Neuronal stem cell (in vitro differentiated cells): ENCODE measurements at regions not wholly inside any gene's neighbourhood (a gene's known extent, or its start where the extent isn't known, plus 50 kb on each side); places are given as distances from the start of the nearest gene placed in this dataset.

Experiments
- DNase-seq: peaks from one replicate; pipeline ENCODE4 v3.0.0-alpha.2; 2013; ENCODE audit warnings: low spot score
- H2AFZ ChIP-seq: one replicate; pipeline ENCODE4 v1.6.1; 2013; ENCODE audit warnings: mild to moderate bottlenecking, low read length, inconsistent platforms
- H2AK5ac ChIP-seq: 2 replicates; pipeline ENCODE4 v1.6.1; 2013; ENCODE audit warnings: low read depth, mild to moderate bottlenecking, inconsistent platforms, low read length, moderate library complexity, mixed read lengths
- H2BK120ac ChIP-seq: 2 replicates; pipeline ENCODE4 v1.6.1; 2013; ENCODE audit warnings: low read depth, mild to moderate bottlenecking, inconsistent platforms, low read length, moderate library complexity, mixed read lengths
- H2BK12ac ChIP-seq: one replicate; pipeline ENCODE4 v1.6.1; 2013; ENCODE audit warnings: low read length, inconsistent platforms
- H2BK15ac ChIP-seq: 2 replicates; pipeline ENCODE4 v1.6.1; 2013; ENCODE audit warnings: mild to moderate bottlenecking, low read length, inconsistent platforms, mixed read lengths
- H2BK5ac ChIP-seq: one replicate; pipeline ENCODE4 v1.6.1; 2013; ENCODE audit warnings: inconsistent platforms, mild to moderate bottlenecking, low read length, moderate library complexity
- H3K14ac ChIP-seq: one replicate; pipeline ENCODE4 v1.6.1; 2013; ENCODE audit warnings: low read length, inconsistent platforms
- H3K18ac ChIP-seq: 2 replicates; pipeline ENCODE4 v1.6.1; 2013; ENCODE audit warnings: low read length, inconsistent platforms
- H3K23ac ChIP-seq: 2 replicates; pipeline ENCODE4 v1.6.1; 2013; ENCODE audit warnings: low read depth, mild to moderate bottlenecking, mixed read lengths, low read length, inconsistent platforms; ENCODE audit not compliant: poor library complexity
- H3K27ac ChIP-seq: replicated peaks from 3 replicates; pipeline ENCODE4 v1.5.1; 2013; ENCODE audit warnings: low read length, inconsistent platforms
- H3K27me3 ChIP-seq, 3 experiments: 2 replicates each; pipeline ENCODE4 v1.6.1; 2013; ENCODE audit warnings: low read length in 3 of 3, mild to moderate bottlenecking in 2 of 3, inconsistent platforms in 1 of 3, low read depth in 1 of 3, mixed read lengths in 1 of 3, moderate library complexity in 1 of 3; ENCODE audit not compliant: control insufficient read depth in 3 of 3, insufficient read depth in 3 of 3
- H3K36me3 ChIP-seq, 2 donors: replicated peaks in 1 of 2; 2 replicates each; pipeline ENCODE4 v1.6.1; 2013; ENCODE audit warnings: low read length in 2 of 2; ENCODE audit not compliant: control insufficient read depth in 2 of 2, insufficient read depth in 2 of 2
- H3K4ac ChIP-seq: 2 replicates; pipeline ENCODE4 v1.6.1; 2013; ENCODE audit warnings: inconsistent platforms, mild to moderate bottlenecking, low read length, moderate library complexity
- H3K4me1 ChIP-seq, 2 donors: 1 replicate in 1 of 2; 2 replicates in 1 of 2; pipeline ENCODE4 v1.6.1; 2013; ENCODE audit warnings: low read length in 2 of 2, low read depth in 1 of 2; ENCODE audit not compliant: control insufficient read depth in 2 of 2, insufficient read depth in 1 of 2
- H3K4me2 ChIP-seq: one replicate; pipeline ENCODE4 v1.6.1; 2013; ENCODE audit warnings: mild to moderate bottlenecking, low read length, inconsistent platforms; ENCODE audit not compliant: insufficient read depth, poor library complexity, severe bottlenecking
- H3K4me3 ChIP-seq, 2 donors: 2 replicates each; pipeline ENCODE4 v1.5.1; 2013; ENCODE audit warnings: low read length in 2 of 2, mild to moderate bottlenecking in 2 of 2, inconsistent platforms in 1 of 2, moderate library complexity in 1 of 2
- H3K79me1 ChIP-seq: one replicate; pipeline ENCODE4 v1.6.1; 2013; ENCODE audit warnings: low read depth, mild to moderate bottlenecking, inconsistent platforms, low read length, moderate library complexity
- H3K9ac ChIP-seq: one replicate; pipeline ENCODE4 v1.6.1; 2013; ENCODE audit warnings: mild to moderate bottlenecking, low read depth, low read length, inconsistent platforms; ENCODE audit not compliant: poor library complexity
- H3K9me3 ChIP-seq, 2 donors: replicated peaks in 1 of 2; 2 replicates each; pipeline versions ENCODE3 to v1.6.1; 2013; ENCODE audit warnings: low read length in 2 of 2, mild to moderate bottlenecking in 2 of 2, inconsistent platforms in 1 of 2, low read depth in 1 of 2, mixed read lengths in 1 of 2, moderate library complexity in 1 of 2; ENCODE audit not compliant: control insufficient read depth in 2 of 2, insufficient read depth in 1 of 2
- H4K8ac ChIP-seq: one replicate; pipeline ENCODE4 v1.6.1; 2013; ENCODE audit warnings: low read depth, mild to moderate bottlenecking, inconsistent platforms, low read length, moderate library complexity
- H4K91ac ChIP-seq: one replicate; pipeline ENCODE4 v1.6.1; 2013; ENCODE audit warnings: low read length, low read depth, mild to moderate bottlenecking, inconsistent platforms; ENCODE audit not compliant: poor library complexity
- WGBS, 2 donors: extraction: QIAGEN DNeasy Blood & Tissue Kit; methylation state at CpG; one replicate each; pipeline ENCODE4 v1.1.7; 2013; ENCODE audit warnings: missing lambda C conversion rate in 2 of 2, mixed read lengths in 1 of 2; ENCODE audit not compliant: insufficient read length in 2 of 2, insufficient replicate concordance in 1 of 2; ENCODE audit errors: extremely low coverage in 2 of 2; 5-methylcytosine and 5-hydroxymethylcytosine counted together

DNA sequence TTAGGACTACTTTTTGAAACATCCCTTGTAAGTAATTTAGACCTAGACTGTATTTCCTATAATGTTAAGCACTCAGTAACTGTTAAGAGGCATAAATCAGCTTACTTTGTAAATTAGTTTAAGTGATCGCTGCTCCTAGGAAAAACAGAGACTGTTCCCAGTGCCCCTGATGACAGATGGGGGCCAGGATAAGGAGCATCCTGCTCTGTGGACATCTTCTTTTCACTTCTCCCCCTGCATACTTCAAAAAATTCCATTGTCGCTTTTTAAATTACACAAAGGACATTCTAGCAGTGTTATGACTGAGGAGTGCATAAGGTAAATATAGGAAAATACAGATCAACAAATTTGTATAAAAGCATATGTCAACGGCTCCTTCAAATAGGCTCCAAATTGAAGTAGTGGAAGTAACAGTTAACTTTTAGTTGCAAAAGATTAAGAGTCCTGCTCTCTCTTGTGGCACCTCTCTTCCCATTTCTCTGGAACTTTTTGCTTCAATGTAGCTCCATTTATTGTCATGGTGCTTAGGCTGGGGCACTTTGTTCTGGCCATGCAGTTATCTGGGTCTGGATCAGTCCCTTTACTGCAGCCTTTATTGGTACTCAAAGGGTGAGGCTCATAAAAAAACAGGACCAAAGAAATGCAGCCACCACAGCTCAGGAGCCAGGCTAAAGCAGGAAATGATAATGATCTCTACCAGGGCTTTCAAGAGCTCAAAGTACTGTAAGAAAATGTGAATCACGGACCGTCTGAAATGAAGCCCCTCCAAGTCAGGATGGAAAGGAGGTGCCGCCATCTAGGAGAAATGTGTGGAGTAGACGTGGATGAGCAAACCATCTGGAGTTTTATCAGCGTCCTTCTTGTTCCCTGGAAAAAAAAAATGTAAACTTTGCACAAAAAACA is 162.1 kb upstream of the ZNF516 start:
- no peaks in the 10 kb centered on the region for H3K36me3 ChIP-seq
- no peak overlapping the region for H3K4me3 ChIP-seq
- H3K14ac ChIP-seq, result no peak overlapping the region
- H3K18ac ChIP-seq, result no peak overlapping the region
- no peak for DNase-seq
- no peak overlapping the region for H3K27ac ChIP-seq
- H4K8ac ChIP-seq, result no peak overlapping the region
- H3K9me3 ChIP-seq, result no peaks in the 10 kb centered on the region
- H3K27me3 ChIP-seq, result no peaks in the 10 kb centered on the region
- H2AK5ac ChIP-seq, result no peak overlapping the region
- WGBS, 2 donors, result no CpG with 5 or more reads among the region's 8 CpGs
- no peak overlapping the region for H3K9ac ChIP-seq
- no peak overlapping the region for H4K91ac ChIP-seq
- no peak overlapping the region for H3K4ac ChIP-seq
- H2BK120ac ChIP-seq, result no peak overlapping the region
- H3K79me1 ChIP-seq, result no peaks in the 10 kb centered on the region
- no peak overlapping the region for H2BK5ac ChIP-seq
- H2BK15ac ChIP-seq, result no peak overlapping the region
- H3K4me1 ChIP-seq, result peaks cover 2 to 4% of the 10 kb centered on the region in 2 donors
- peak overlapping the region; percentile 9 for H2AFZ ChIP-seq
- no peak overlapping the region for H3K4me2 ChIP-seq
- H3K23ac ChIP-seq, result no peak overlapping the region
- no peak overlapping the region for H2BK12ac ChIP-seq

DNA sequence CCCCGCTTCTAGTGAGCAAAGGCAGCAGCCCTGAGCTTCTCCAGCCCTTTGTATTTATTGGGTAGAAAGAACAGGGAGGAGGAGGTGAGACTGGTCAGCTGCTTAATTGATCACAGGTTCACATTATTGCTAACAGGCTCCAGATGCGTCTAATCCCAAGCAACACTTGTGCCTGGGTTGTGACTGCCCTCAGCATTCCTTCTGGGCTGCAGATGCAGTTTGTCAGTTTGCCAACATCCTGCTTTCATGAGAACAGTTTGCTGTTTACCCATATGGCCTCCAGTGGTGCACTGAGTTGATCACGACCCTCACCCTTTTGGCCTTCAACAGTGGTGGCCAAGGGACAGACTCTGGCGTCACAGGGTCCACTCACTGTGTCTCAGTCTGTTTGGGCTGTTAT is 159.5 kb upstream of the ZNF516 start:
- no CpG with 5 or more reads among the region's 4 CpGs for WGBS, 2 donors
- H2BK5ac ChIP-seq, result no peak overlapping the region
- H3K9ac ChIP-seq, result no peak overlapping the region
- no peak for DNase-seq
- no peak overlapping the region for H3K27ac ChIP-seq
- no peaks in the 10 kb centered on the region for H3K27me3 ChIP-seq
- H3K36me3 ChIP-seq, result no peaks in the 10 kb centered on the region
- no peak overlapping the region for H3K14ac ChIP-seq
- H4K8ac ChIP-seq, result no peak overlapping the region
- H2BK12ac ChIP-seq, result no peak overlapping the region
- H3K4ac ChIP-seq, result no peak overlapping the region
- no peak overlapping the region for H3K4me2 ChIP-seq
- no peak overlapping the region for H3K4me3 ChIP-seq
- no peak overlapping the region for H2BK120ac ChIP-seq
- no peak overlapping the region for H2AK5ac ChIP-seq
- no peaks in the 10 kb centered on the region for H3K79me1 ChIP-seq
- no peak overlapping the region for H2AFZ ChIP-seq
- H3K18ac ChIP-seq, result no peak overlapping the region
- H3K9me3 ChIP-seq, result no peaks in the 10 kb centered on the region
- H3K4me1 ChIP-seq, result peaks cover 2 to 4% of the 10 kb centered on the region in 2 donors
- no peak overlapping the region for H3K23ac ChIP-seq
- H2BK15ac ChIP-seq, result no peak overlapping the region
- H4K91ac ChIP-seq, result no peak overlapping the region

DNA sequence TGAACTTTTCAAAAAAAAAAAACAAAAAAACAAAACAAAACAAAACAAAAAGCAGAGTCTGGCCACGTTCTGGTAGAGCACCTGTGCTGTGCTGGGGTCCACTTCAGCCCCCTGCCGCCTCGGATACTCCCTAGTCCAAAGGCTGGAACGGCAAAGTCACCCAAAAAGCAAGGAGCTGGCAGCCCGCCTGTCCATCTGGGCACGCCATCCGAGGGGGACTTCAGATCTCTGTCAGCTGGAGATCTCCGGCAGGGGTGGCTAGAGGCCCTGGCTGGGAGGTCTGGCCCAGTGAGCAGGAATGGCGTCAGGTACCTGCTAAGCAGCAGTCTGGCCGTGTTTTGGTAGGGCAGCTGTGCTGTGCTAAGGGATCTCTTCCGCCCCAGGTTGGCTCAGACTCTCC is 152.3 kb upstream of the ZNF516 start:
- no peak for DNase-seq
- no peaks in the 10 kb centered on the region for H3K79me1 ChIP-seq
- peak overlapping the region; percentile 83 for H3K18ac ChIP-seq
- no peak overlapping the region for H3K27ac ChIP-seq
- no peak overlapping the region for H3K4me3 ChIP-seq
- H3K4me2 ChIP-seq, result no peak overlapping the region
- H3K4me1 ChIP-seq, result no peaks in the 10 kb centered on the region
- H2BK15ac ChIP-seq, result peak overlapping the region; percentile 81
- no peak overlapping the region for H4K8ac ChIP-seq
- H3K9me3 ChIP-seq, result no peaks in the 10 kb centered on the region
- no peak overlapping the region for H4K91ac ChIP-seq
- no peak overlapping the region for H2AFZ ChIP-seq
- no peak overlapping the region for H3K4ac ChIP-seq
- peak overlapping the region; percentile 73 for H2BK12ac ChIP-seq
- no peaks in the 10 kb centered on the region for H3K27me3 ChIP-seq
- no peaks in the 10 kb centered on the region for H3K36me3 ChIP-seq
- peak overlapping the region; percentile 89 for H3K14ac ChIP-seq
- no peak overlapping the region for H3K9ac ChIP-seq
- no peak overlapping the region for H3K23ac ChIP-seq
- no peak overlapping the region for H2BK5ac ChIP-seq
- WGBS, 2 donors, result no CpG with 5 or more reads among the region's 11 CpGs
- no peak overlapping the region for H2AK5ac ChIP-seq
- H2BK120ac ChIP-seq, result no peak overlapping the region

DNA sequence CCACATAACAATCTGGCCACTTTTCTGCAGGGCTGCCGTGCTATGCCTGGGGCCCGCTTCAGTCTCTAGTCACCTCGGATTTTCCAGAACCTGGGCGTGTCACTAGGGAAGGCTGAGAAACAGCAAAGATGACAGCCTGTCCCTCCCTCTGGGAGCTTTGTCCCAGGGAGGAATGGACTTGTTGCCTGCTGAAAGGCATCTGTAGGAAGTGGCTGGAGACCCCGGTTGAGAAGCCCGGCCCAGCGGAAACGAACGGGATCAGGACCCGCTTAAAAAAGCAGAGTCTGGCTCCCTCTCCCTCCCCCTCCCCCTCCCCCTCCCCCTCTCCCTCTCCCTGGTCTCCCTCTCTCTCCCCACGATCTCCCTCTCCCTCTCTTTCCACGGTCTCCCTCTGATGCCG is 149.5 kb upstream of the ZNF516 start:
- Histone ChIP-seq H3K36me3 (no peaks in the 10 kb centered on the region), H4K8ac (no peak overlapping the region), H3K27ac (no peak overlapping the region), H3K14ac (no peak overlapping the region), H3K23ac (no peak overlapping the region), H2AK5ac (no peak overlapping the region), H2AFZ (no peak overlapping the region), H3K9me3 (no peaks in the 10 kb centered on the region), H3K4me3 (no peak overlapping the region), H3K4me1 (no peaks in the 10 kb centered on the region), H3K4me2 (no peak overlapping the region), H4K91ac (no peak overlapping the region), H3K27me3 (no peaks in the 10 kb centered on the region), H2BK12ac (no peak overlapping the region), H3K18ac (peak overlapping the region; percentile 57), H2BK5ac (no peak overlapping the region), H3K4ac (no peak overlapping the region), H3K9ac (no peak overlapping the region), H2BK15ac (no peak overlapping the region), H2BK120ac (no peak overlapping the region), H3K79me1 (no peaks in the 10 kb centered on the region)
- no CpG with 5 or more reads among the region's 13 CpGs for WGBS, 2 donors
- DNase-seq, result no peak
